HG02798 (cell line): ENCODE measurements at regions not wholly inside any gene's neighbourhood (a gene's known extent, or its start where the extent isn't known, plus 50 kb on each side); places are given as distances from the start of the nearest gene placed in this dataset.
"Not testable (repeated sequence)": the region's sequence is repeated elsewhere in the genome, so short reads cannot be mapped to it uniquely, and the experiment has no call there.

Experiments used
- ATAC-seq: cut with Tn5 transposase; IDR thresholded peaks from one replicate; pipeline ENCODE4 v1.9.1; 2021; ENCODE audit warnings: mild to moderate bottlenecking; ENCODE audit not compliant: unreplicated experiment, poor library complexity

DNA sequence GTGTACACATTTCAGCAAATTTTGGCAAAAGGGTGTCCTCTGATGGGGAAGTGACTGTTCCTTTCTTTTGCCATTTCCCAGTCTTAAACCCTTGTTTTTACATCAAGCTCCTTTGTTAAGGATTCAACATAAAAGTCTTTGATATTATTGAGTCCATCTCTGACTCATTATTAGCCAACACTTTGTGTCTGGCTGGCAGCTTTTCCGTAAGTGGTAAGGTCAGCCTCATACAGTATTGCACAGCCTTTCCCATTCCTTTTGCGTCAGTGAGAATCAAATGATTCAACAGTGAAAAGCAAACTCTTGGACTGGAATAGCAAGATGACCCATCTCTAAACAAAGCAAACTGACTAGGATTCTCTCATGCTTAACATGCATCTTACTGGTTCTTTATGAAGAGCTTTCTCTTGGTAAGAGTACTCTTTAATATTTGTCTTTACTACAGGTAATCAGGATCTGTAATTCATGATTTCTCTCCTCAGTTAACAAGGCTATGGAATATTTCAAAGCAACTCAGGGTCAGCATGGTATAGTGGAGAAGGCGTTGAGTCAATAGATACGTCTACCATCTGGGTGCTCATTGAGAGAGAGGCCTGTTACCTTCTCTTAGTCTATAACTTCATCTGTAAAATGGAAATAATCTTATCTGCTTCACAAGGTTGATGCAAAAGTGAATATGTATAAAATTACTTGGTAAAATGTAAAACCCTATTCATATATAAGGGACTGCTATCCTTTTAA is 183.6 kb downstream of the PRL start:
- no peak for ATAC-seq

DNA sequence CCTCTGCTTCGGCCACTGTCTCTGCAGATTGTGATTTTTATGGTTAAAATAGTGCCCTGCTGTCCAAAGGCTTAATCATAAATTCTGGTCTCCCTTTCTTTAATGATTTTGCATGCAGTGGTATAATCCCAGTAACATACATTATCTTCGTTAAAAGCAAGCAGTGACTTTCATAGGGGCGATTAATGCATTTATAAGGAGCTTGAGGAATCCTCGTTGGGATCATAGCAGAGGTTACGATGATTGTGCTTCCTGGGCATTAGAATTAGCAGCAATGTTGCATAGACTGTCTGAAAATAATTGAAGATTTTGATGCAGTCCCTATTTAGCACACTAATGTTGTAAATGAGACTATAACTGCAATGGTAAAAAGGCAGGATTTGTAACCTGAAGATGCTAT is 181.3 kb downstream of the PRL start:
- ATAC-seq, result no peak

DNA sequence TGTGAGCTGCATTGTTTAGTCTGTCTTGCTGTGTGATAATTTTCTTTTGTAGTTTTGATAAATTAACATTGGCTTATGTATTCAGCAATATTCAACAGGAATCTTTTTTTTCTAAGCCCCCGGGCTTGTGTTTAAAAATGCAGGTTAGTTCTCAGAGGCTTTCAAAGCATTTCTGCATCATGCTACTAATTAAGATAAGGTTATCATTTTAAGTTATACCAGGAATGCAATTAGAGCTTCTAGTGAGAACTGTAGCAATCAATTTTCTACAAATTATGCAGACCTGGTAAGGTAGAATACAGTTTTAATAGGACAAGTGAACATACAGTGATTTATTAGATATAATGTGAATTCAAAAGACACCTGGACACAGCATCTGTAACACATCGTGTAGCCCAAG is 179.2 kb downstream of the PRL start:
- ATAC-seq, result no peak

DNA sequence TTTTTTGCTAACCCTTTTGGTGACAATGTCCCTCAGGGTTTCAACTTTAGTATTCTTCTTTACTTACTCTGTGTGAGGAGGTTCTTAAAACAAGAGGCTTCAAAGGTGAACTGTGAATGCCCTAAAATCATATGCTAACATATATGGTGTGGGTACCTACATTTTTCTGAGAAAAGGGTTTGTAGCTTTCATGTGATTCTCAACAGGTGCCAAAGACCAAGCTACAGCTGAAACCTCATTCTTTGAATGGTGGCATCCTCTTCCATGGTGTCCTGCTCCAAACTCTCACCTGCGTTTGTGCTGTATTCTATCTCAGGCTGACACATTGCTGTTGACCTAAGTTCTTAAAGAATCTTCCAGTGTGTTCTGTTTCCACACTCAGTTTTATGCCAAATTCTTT is 177.3 kb downstream of the PRL start:
- ATAC-seq, result no peak

DNA sequence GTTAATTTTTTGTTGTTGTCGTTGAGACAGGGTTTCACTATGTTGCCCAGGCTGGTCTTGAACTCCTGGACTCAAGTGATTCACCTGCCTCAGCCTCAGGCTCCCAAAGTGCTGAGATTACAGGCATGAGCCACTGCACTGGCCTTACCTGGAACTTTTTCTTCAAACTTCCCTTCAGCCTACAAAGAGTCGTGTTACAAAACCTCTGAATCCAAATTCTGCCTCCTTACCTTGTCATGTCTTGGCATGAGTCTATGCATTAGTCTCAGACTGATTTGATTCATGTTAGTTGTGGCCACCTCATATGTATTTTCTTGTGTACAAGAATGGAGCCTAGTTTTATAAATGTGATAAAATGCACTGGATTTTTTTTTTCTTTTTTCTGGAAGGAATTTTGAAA is 172.1 kb downstream of the PRL start:
- ATAC-seq, result no peak

DNA sequence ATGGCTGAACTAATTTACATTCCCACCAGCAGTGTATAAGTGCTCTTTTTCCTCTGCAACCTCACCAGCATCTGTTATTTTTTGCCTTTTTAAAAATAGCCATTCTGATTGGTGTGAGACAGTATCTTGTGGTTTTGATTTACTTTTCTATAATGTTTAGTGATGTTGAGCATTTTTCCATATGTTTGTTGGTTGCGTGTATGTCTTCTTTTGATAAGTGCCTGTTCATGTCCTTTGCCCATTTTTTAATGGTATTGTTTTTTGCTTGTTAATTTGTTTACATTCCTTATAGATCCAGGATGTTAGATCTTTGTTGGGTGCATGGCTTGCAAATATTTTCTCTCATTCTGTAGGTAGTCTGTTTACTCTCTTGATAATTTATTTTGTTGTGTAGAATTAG is 169.9 kb downstream of the PRL start:
- ATAC-seq, result no peak

DNA sequence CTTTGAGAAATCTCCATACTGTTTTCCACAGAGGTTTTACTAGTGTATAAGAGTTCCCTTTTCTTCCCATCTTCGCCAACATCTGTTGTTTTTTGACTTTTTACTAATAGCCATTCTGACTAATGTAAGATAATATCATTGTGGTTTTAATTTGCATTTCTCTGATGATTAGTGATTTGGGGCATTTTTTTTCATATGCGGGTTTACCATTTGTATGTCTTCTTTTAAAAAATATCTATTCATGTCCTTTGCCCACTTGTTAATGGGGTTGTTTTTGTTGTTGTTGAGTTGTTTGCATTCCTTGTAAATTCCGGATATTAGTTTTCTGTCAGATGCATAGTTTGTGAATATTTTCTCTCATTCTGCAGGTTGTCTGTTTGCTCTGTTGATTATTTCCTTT is 167.1 kb downstream of the PRL start:
- ATAC-seq, result no peak

DNA sequence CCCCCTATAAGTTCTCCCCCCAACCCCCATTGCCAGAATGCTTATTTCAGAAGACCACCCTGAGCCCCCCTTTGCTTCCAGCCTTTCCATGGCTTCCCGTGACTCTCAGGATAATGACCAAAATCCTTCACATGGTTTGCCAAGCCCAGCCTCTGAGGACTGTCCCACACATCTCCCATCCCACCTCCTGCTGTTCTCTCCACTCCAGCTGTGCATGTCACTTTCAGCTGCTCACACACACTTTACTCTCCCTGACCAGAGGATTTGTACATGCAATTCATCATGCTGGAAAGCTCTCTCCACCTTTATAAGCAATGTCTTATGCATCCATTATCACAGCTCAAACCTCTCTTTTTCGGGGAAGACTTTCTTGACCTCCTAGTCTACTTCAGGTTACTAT is 164.2 kb downstream of the PRL start:
- no peak for ATAC-seq

DNA sequence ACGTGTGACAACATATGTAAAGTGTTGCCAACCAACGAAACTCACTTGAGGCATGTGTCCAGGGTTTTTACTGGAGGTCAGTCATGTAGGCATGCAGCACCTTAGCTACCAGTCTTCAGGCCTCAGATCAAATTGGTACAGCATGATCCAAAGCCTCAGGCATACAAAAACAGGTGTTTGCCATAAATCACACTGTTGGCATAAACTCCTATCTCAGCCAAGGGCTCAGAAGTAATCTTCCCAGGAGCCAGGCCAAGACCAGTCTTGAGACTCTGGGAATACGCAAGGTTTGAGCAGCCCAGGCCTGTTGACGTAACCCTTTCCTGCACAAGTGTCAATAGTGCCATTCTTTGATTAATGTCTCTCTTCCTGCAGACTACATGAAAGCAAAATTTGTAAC is 163.5 kb downstream of the PRL start:
- no peak for ATAC-seq

DNA sequence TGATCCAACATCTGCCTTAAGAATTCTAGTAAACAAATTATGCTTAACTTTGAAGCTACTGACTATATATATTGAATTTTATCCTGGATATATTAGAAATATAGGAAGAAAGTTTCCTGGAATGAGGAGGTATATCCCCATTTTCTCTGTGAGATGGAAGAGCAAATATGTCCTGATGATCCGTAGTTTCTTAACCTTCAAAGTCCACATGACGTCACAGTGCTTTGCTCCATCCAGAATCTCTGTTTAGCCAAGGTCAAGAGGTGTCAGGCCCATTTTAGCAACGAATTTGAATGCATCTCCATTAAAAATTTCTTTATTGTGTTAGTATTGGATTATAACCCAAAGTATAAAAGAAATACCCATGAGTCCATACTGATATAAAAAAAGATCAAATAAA is 162.5 kb downstream of the PRL start:
- ATAC-seq, result no peak

DNA sequence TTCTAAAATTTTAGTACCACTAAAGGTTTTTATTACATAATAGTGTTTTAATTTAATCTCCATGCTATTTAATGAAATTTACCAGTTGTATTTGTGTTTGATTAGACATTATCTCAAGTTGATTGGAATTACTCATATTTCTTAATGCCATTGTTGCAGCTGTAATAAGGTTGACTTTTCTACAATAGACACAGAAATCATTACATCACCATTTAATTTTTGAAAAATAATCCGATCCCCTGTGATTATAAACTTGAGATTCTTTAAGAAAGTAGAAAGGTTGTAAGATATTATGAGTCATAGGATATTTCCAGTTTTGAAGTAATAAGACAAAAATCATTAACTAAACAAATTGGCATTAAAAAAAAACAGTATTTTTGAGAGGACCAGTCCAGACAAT is 161.4 kb downstream of the PRL start:
- ATAC-seq, result no peak

DNA sequence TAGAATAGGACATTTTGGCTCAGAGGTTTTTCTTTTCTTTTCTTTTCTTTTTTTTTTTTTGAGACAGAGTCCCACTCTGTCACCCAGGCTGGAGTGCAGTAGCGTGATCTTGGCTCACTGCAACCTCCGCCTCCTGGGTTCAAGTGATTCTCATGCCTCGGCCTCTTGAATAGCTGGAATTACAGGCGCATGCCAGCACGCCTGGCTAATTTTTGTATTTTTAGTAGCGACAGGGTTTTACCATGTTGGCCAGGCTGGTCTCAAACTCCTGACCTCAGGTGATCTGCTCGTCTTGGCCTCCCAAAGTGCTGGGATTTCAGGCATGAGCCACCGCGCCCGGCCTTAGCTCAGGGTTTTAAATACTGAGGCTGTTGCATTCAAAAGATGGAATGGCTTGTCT is 156.1 kb downstream of the PRL start:
- ATAC-seq, result not testable (repeated sequence)

DNA sequence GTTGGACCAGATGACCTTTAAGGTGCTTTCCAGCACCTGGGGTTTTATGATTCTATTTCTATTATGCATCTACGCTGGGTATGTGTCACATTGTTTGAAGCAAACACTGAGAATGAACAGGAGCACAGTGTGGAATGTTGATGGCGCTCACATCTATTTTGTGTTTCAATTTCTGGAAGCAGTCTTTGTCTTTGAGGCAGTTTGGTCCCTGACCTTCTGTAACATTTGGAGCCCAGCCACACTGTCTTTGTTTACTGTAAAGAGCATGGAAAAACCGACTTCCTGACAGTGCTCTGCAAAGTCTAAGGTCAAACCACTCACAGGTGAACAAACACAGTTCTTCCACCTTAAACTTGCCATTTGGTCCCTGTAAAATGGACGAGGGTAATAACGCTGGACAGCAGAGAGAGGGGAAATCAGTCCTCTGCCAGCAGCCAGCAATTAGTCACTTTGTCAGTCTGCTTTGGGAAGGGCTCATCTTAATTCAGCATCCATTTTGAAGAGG is 155.5 kb downstream of the PRL start:
- no peak for ATAC-seq

DNA sequence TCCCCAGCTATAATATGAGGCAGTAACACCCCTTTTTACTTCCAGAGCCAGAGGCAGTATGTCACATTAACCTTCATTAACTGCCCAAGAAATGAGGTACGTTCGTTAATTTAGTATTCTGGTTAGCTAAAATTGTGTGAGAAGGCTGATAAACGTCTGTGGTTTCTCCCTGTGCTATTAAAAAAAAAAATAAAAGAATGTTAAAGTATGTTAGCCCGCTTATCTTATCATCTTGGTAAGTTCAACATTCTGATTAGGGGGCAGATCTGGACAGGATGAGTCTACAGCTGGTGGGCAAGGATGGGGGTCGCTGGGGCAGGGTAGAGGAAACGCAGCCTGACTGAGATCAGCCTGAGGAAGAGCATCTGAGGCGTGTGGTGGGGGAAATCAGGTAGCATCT is 154.0 kb downstream of the PRL start:
- no peak for ATAC-seq

DNA sequence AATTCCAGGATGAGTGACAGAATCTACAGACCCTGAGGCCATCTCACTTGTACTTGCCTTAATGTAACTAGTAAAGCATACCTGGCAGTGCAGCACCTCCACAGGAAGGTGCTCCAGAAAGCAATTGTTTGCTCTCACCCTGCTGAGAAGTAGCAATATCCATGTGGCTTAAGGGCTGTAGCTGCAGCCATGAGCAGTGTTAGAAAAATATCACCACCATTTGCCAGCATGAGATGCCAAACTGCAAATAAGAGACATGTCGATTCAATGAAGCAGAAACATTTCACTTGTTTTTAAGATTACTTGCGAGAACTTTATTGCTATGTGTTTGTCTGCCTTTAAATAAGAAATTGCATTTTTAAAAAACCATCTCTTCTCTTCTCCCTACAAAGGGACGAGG is 151.5 kb downstream of the PRL start:
- ATAC-seq, result no peak

DNA sequence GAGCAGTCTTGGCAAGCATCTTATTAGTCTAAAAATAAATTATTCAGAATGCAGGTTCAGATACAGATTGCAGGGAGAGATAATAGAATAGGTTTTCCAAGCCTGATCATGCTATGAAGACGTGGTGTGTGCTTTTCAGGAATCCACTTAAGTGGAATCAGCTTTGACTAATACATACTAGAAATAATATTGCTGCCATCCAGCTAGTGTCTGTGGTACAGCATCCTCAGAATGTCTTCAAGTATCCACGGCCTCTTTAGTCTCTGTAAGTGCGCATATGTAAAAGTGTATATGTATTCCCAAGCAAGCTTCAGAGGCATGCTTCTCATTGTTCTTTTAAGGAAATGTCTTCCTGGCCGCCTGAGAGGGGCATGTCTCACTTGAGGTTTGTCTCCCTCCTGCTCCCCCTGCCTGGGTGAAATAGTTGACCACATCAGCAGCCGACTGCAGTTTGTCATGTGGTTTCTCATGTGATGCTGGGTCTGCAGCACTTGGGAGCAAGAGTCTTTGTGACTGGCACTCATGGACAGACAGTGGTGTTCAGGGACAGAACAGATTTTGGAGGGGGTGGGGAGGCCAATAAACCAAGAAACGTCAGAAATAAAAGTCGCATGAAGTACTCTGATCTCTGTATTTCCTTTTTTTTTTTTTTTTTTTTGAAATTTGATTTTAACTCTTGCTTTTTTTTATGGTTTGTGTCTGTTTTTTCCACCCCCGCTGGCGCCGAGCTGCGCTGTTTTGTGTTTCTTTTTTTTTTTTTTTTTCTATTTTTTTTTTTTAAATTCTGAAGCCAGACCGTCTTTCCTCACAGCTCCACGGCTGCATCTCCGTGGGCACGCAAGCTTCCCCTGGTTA is 150.8 kb downstream of the PRL start:
- ATAC-seq, result no peak

DNA sequence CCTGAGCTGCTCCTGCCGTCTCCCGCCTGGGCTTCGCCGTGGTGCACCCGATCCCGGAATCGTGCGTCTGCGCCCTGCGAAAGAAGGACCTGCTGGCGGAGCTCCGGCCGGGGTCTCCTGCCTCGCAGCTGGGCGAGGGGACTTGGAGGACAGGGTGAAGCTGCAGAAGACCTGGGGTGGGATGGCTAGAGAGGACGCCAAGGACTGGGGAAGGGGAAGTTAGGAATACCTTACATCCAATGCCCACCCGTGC is 150.2 kb downstream of the PRL start:
- no peak for ATAC-seq

DNA sequence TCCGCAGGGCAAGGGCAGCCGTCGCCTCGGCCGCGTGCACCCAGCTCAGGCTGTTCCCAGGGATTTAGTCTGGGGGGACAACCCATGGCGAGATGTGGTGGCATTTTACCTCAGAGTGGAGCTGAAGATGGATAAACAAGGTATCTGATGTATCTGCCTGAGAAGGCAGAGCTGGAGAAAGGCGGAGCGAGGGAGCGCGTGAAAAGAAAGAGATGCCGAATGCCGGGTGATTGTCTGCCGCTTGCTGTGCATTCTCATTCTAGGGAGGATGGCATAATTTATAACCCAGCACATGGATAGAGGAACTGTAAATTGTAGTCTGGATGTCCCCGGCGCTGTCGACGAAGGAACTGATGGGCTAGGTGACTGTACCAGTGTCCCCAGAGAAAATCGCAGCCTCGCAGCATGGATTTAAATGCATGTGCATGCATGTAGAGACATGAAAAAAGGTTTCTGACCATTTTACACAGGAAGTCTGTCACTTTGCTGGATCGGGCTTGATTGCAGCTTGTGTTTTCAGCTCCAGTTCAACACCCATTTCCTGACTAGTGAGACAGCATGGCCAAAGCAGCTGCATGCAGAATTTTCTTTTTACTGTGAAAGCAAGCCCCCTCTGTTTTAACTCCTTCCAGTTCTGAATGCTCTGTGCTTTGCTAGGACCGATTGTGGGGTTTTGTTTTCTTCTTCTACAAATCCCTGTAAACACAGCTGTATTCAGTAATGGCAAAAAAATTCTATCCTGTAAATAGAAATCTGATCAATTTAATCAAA is 149.7 kb downstream of the PRL start:
- ATAC-seq, result no peak

DNA sequence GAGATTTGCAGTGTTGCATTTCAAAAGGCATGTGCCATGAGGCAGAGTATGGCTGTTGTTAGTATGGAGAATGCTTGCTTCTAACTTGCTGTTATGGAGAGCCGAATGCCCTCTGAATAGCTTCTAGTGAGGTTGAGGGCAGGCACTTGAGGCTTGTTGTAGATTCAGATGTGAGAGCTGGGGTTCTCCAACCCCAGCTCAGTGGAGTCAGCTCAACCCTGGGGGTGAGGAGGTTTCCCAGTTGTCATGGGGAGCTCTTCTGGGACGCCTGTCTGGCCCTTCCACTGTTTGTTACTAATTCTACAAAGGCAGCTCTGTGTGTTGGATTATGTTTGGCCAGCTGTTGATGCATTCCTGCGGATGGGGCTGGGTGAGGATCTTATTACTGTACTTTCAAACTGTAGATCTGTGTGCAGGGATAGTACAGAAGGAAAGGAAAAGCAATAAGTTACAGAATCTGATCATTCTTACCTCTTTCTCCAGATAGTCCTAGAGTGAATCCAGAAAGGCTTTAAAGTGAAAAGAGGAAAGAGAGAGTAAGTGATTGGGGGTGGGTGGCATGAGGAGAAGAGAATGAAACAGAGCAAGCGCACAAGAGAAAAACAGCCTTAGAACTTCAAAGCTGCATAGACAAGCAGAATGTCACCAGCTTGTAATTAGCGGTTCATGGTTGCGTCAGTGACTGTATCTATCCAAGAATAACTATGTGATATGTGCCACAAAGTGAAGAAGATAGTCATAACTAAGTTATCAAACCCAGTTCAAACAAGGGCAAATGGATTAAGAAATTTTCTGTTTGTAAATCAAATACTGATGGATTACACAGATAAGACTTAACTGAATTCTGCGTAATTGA is 148.7 kb downstream of the PRL start:
- ATAC-seq, result no peak

DNA sequence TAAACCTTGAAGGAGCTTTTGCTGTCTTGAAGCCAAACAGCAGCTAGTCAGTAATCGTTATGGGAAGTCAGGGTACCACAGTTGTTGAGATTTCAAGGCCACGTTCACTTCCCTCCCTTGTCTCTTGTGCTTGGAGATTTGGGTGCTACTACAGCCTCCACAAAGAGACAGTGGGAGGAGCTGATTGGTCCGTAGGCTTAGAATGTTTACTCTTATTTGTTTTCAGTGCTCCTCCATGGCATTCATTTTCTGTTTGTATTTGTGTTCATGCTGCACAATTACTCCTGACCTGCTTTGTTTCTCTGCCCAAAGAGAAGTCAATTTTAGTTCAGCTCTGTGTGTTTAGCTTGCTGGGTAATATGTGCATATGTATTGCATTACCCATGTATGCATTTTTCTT is 147.7 kb downstream of the PRL start:
- ATAC-seq, result no peak
